WI38 (cell line): ENCODE measurements at regions not wholly inside any gene's neighbourhood (a gene's known extent, or its start where the extent isn't known, plus 50 kb on each side); places are given as distances from the start of the nearest gene placed in this dataset.

Experiments
- H3K4me3 ChIP-seq: 2 replicates; pipeline ENCODE4 v1.5.1; 2011; ENCODE audit warnings: low read depth, mild to moderate bottlenecking, control low read depth, low read length
- CTCF ChIP-seq: IDR thresholded peaks from 2 replicates; pipeline ENCODE4 v1.5.1; 2012; ENCODE audit warnings: low read depth, mild to moderate bottlenecking, control low read depth, low read length

- no peak for TF ChIP-seq CTCF
Observed at GRCh38 chr6:139917951-139918630, 543.6 kb upstream of the CITED2 start.

GRCh38 chr6:139914910-139915309, 540.5 kb upstream of the CITED2 start:
- no peak for TF ChIP-seq CTCF
- H3K4me3 ChIP-seq: no peak overlapping the region

More at GRCh38 chr6:139917951-139918630, 543.6 kb upstream of the CITED2 start:
- peak overlapping the region; percentile 31 for H3K4me3 ChIP-seq

- no peak for TF ChIP-seq CTCF
Observed at GRCh38 chr6:139912735-139913400, 538.4 kb upstream of the CITED2 start.

GRCh38 chr6:139909992-139910391, 535.5 kb upstream of the CITED2 start:
- TF ChIP-seq CTCF: no peak
- no peak overlapping the region for H3K4me3 ChIP-seq

More at GRCh38 chr6:139912735-139913400, 538.4 kb upstream of the CITED2 start:
- no peak overlapping the region for H3K4me3 ChIP-seq

GRCh38 chr6:139905404-139906052, 531.1 kb upstream of the CITED2 start:
- no peak overlapping the region for H3K4me3 ChIP-seq
- no peak for TF ChIP-seq CTCF

GRCh38 chr6:139904568-139904967, 530.1 kb upstream of the CITED2 start:
- no peak overlapping the region for H3K4me3 ChIP-seq
- TF ChIP-seq CTCF: no peak

GRCh38 chr6:139904158-139904533, 529.7 kb upstream of the CITED2 start:
- no peak overlapping the region for H3K4me3 ChIP-seq
- no peak for TF ChIP-seq CTCF
